Right atrium auricular region (tissue), 2 donors: ENCODE measurements at regions not wholly inside any gene's neighbourhood (a gene's known extent, or its start where the extent isn't known, plus 50 kb on each side); places are given as distances from the start of the nearest gene placed in this dataset.

Experiments used
- DNase-seq: peaks from one replicate; pipeline ENCODE4 v3.0.0-alpha.2; 2019; ENCODE audit warnings: low spot score
- H3K27ac ChIP-seq, 2 donors: fragments of 200-600 bp; sonication (generic); 1 replicate in 1 of 2; 2 replicates in 1 of 2; pipeline ENCODE4 v1.5.1; 2016 to 2019
- H3K27me3 ChIP-seq, 2 donors: fragments of 200-600 bp; sonication (generic); one replicate each; pipeline versions ENCODE4 v1.5.1 to v1.6.0; 2017 to 2019
- H3K36me3 ChIP-seq: fragments of 200-600 bp; sonication (generic); one replicate; pipeline ENCODE4 v1.5.1; 2016
- H3K4me1 ChIP-seq, 2 donors: fragments of 200-600 bp; sonication (generic); one replicate each; pipeline versions ENCODE4 v1.5.1 to v1.6.0; 2017 to 2019
- H3K4me3 ChIP-seq, 2 donors: fragments of 200-600 bp; sonication (generic); 1 replicate in 1 of 2; 2 replicates in 1 of 2; pipeline ENCODE4 v1.5.1; 2017 to 2019; ENCODE audit warnings: mild to moderate bottlenecking in 1 of 2, moderate library complexity in 1 of 2
- H3K9me3 ChIP-seq, 2 donors: fragments of 200-600 bp; sonication (generic); one replicate each; pipeline ENCODE4 v1.5.1; 2019
- TF ChIP-seq, protein P1 (sequence below), 2 donors: fragments of 200-600 bp; sonication (generic); IDR thresholded peaks; one replicate each; pipeline ENCODE4 v1.5.1; 2019; ENCODE audit warnings: antibody characterized with exemption in 2 of 2

- Histone ChIP-seq H3K4me1 (peaks cover 0 to 51% of the 10 kb centered on the region in 2 donors), H3K36me3 (peaks cover 10% of the 10 kb centered on the region), H3K4me3 (no peak overlapping the region), H3K27ac (peak overlapping the region; percentile 80 to 95), H3K27me3 (no peaks in the 10 kb centered on the region), H3K9me3 (no peaks in the 10 kb centered on the region)
- TF ChIP-seq, protein P1, sequence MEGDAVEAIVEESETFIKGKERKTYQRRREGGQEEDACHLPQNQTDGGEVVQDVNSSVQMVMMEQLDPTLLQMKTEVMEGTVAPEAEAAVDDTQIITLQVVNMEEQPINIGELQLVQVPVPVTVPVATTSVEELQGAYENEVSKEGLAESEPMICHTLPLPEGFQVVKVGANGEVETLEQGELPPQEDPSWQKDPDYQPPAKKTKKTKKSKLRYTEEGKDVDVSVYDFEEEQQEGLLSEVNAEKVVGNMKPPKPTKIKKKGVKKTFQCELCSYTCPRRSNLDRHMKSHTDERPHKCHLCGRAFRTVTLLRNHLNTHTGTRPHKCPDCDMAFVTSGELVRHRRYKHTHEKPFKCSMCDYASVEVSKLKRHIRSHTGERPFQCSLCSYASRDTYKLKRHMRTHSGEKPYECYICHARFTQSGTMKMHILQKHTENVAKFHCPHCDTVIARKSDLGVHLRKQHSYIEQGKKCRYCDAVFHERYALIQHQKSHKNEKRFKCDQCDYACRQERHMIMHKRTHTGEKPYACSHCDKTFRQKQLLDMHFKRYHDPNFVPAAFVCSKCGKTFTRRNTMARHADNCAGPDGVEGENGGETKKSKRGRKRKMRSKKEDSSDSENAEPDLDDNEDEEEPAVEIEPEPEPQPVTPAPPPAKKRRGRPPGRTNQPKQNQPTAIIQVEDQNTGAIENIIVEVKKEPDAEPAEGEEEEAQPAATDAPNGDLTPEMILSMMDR (IDR thresholded peaks at IDR 0.05), result no peak
- peak; percentile 55 for DNase-seq
Measured at GRCh38 chr9:754150-754931, 87.2 kb upstream of the DMRT1 start.

DNA sequence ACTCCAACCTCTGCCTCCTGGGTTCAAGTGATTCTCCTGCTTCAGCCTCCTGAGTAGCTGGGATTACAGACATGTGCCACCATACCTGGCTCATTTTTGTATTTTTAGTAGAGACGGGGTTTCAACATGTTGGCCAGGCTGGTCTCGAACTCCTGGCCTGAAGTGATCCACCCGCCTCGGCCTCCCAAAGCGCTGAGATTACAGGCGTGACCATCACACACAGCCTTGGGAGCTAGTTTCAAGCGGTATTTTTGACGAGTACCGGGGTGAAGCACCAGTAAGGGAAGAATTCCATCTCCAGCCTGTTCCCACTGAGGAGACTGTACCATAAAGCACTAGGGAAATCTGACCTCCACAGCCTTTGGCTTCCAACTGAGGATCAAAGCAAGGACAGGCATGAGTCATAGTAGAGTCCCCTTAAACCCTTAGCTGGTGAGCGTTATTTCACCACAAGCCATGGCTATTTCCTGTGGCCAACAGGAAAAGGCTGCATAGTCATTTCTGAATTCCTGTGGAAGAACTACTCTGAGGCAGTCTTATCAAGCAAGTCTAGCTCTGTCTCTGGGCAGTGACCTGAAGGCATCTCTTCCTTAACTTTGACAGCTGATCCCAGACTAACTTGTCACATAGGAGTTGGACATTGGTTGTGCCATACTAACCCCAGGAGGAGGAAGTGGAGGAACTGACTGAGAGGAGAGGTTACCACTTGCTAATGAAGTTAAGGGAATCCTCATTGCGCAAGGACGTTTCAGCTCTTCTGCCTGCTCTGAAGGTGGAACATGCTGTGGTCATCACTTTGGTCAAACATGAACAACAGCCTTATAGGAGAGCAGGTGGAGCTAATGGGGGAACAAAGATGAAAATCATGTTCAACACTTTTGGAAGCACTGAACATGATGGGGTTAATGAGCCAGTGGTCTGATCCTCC, 85.8 kb upstream of the DMRT1 start:
- peak; percentile 64 for DNase-seq
- Histone ChIP-seq H3K9me3 (no peaks in the 10 kb centered on the region), H3K27ac (peak overlapping the region; percentile 80 to 95), H3K27me3 (no peaks in the 10 kb centered on the region), H3K4me3 (no peak overlapping the region), H3K36me3 (peaks cover 8% of the 10 kb centered on the region), H3K4me1 (peaks cover 0 to 38% of the 10 kb centered on the region in 2 donors)
- TF ChIP-seq, protein P1 (IDR thresholded peaks at IDR 0.05), result no peak

GRCh38 chr9:757246-757881, 84.1 kb upstream of the DMRT1 start:
- peaks cover 8% of the 10 kb centered on the region for H3K36me3 ChIP-seq
- H3K27ac ChIP-seq, result no peak overlapping the region
- H3K9me3 ChIP-seq, result no peaks in the 10 kb centered on the region
- H3K27me3 ChIP-seq, result no peaks in the 10 kb centered on the region
- TF ChIP-seq, protein P1 (IDR thresholded peaks at IDR 0.05), result peak; percentile 34 to 70
- peaks cover 0 to 21% of the 10 kb centered on the region in 2 donors for H3K4me1 ChIP-seq
- H3K4me3 ChIP-seq, result no peak overlapping the region
- peak; percentile 58 for DNase-seq

- H3K27me3 ChIP-seq, result no peaks in the 10 kb centered on the region
- TF ChIP-seq, protein P1 (IDR thresholded peaks at IDR 0.05), result no peak
- no peak overlapping the region for H3K27ac ChIP-seq
- H3K9me3 ChIP-seq, result no peaks in the 10 kb centered on the region
- DNase-seq, result peak; percentile 42
- H3K36me3 ChIP-seq, result peaks cover 6% of the 10 kb centered on the region
- no peak overlapping the region for H3K4me3 ChIP-seq
- H3K4me1 ChIP-seq, result peaks cover 0 to 17% of the 10 kb centered on the region in 2 donors
Measured at GRCh38 chr9:758146-758545, 83.4 kb upstream of the DMRT1 start.

DNA sequence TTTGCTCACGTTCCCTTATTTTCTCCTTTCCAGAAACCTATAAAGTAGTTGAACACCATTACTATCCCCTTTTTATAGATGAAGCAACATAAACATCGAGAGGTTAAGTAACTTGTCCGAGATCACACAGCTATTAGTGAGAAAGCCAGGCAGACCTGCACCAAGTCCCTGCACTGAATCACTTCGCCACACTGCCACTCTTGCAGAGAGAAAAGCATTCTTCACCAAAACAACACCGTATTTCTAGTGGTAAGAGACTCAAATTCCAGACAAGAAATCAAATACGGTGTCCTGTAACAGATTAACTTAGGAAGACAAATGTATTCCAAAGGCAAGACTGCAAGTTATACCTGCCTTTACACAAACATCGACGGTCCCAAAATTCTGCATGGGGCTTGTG, 82.0 kb upstream of the DMRT1 start:
- Histone ChIP-seq H3K4me1 (peaks cover 0 to 17% of the 10 kb centered on the region in 2 donors), H3K27me3 (no peaks in the 10 kb centered on the region), H3K27ac (no peak overlapping the region), H3K4me3 (no peak overlapping the region), H3K9me3 (no peaks in the 10 kb centered on the region), H3K36me3 (no peaks in the 10 kb centered on the region)
- TF ChIP-seq, protein P1 (IDR thresholded peaks at IDR 0.05), result no peak
- DNase-seq, result peak; percentile 21
